ENCODE measurements at regions not wholly inside any gene's neighbourhood (a gene's known extent, or its start where the extent isn't known, plus 50 kb on each side); places are given as distances from the start of the nearest gene placed in this dataset.

- Histone ChIP-seq H3K27me3 (replicated peaks; ENCODE audit: insufficient read depth) (no peaks in the 10 kb centered on the region), H4K20me1 (ENCODE audit: insufficient read depth) (no peaks in the 10 kb centered on the region), H3K79me2 (ENCODE audit: insufficient read depth) (no peaks in the 10 kb centered on the region), H3K36me3 (ENCODE audit: low read depth) (no peaks in the 10 kb centered on the region), H3K4me3 (no peak overlapping the region), H3K4me1 (ENCODE audit: insufficient read depth) (no peaks in the 10 kb centered on the region), H3K9me3 (ENCODE audit: low read depth) (no peaks in the 10 kb centered on the region), H2AFZ (no peak overlapping the region), H3K9ac (no peak overlapping the region), H3K9me2 (ENCODE audit: insufficient read depth) (peaks cover 6% of the 10 kb centered on the region; the same call in 1 of the 2 replicates), H3K27ac (no peak overlapping the region), H3K4me2 (ENCODE audit: unreplicated experiment) (no peak overlapping the region), H3F3A (ENCODE audit: insufficient read depth) (no peaks in the 10 kb centered on the region)
- in situ Hi-C loops (cut with MboI), result no loop called here
- peak; percentile 4 for DNase-seq
- TF ChIP-seq EZH2 (IDR thresholded peaks at IDR 0.05; ENCODE audit: insufficient read depth, poor library complexity, severe bottlenecking), result no peak
- TF ChIP-seq EZH2phosphoT487 (IDR thresholded peaks at IDR 0.05; ENCODE audit: insufficient read depth, low read depth), result no peak
- 65 to 75% methylated on average over 3 of the region's 3 CpGs for WGBS, 2 experiments (ENCODE audit: low coverage in 1 of 2, low lambda C conversion rate in 2 of 2, missing lambda C conversion rate in 2 of 2)
Observed at GRCh38 chr10:107873007-107873406, 708.5 kb upstream of the SORCS1 start.

GRCh38 chr10:107865691-107866090, 701.2 kb upstream of the SORCS1 start:
- Histone ChIP-seq H3K27ac (no peak overlapping the region), H3K27me3 (replicated peaks; ENCODE audit: insufficient read depth) (no peaks in the 10 kb centered on the region), H3K9me2 (ENCODE audit: insufficient read depth) (no peaks in the 10 kb centered on the region), H4K20me1 (ENCODE audit: insufficient read depth) (no peaks in the 10 kb centered on the region), H3K9me3 (ENCODE audit: low read depth) (no peaks in the 10 kb centered on the region), H3K36me3 (ENCODE audit: low read depth) (no peaks in the 10 kb centered on the region), H3K4me3 (no peak overlapping the region), H3K4me1 (ENCODE audit: insufficient read depth) (no peaks in the 10 kb centered on the region), H2AFZ (no peak overlapping the region), H3K79me2 (ENCODE audit: insufficient read depth) (no peaks in the 10 kb centered on the region), H3K4me2 (ENCODE audit: unreplicated experiment) (no peak overlapping the region), H3K9ac (no peak overlapping the region), H3F3A (ENCODE audit: insufficient read depth) (no peaks in the 10 kb centered on the region)
- DNase-seq, result no peak
- WGBS, 2 experiments (ENCODE audit: low coverage in 1 of 2, low lambda C conversion rate in 2 of 2, missing lambda C conversion rate in 2 of 2), result 60 to 69% methylated on average over 6 of the region's 6 CpGs
- TF ChIP-seq EZH2phosphoT487 (IDR thresholded peaks at IDR 0.05; ENCODE audit: insufficient read depth, low read depth) (no peak), EZH2 (IDR thresholded peaks at IDR 0.05; ENCODE audit: insufficient read depth, poor library complexity, severe bottlenecking) (no peak)
- in situ Hi-C loops (cut with MboI), result no loop called here

- Histone ChIP-seq H3K9ac (no peak overlapping the region), H3K4me2 (ENCODE audit: unreplicated experiment) (no peak overlapping the region), H3K9me2 (ENCODE audit: insufficient read depth) (no peaks in the 10 kb centered on the region), H2AFZ (no peak overlapping the region), H3K4me1 (ENCODE audit: insufficient read depth) (no peaks in the 10 kb centered on the region), H3F3A (ENCODE audit: insufficient read depth) (no peaks in the 10 kb centered on the region), H3K79me2 (ENCODE audit: insufficient read depth) (no peaks in the 10 kb centered on the region), H3K27ac (no peak overlapping the region), H3K4me3 (no peak overlapping the region), H4K20me1 (ENCODE audit: insufficient read depth) (no peaks in the 10 kb centered on the region), H3K9me3 (ENCODE audit: low read depth) (no peaks in the 10 kb centered on the region), H3K27me3 (replicated peaks; ENCODE audit: insufficient read depth) (no peaks in the 10 kb centered on the region), H3K36me3 (ENCODE audit: low read depth) (no peaks in the 10 kb centered on the region)
- TF ChIP-seq EZH2 (IDR thresholded peaks at IDR 0.05; ENCODE audit: insufficient read depth, poor library complexity, severe bottlenecking) (no peak), EZH2phosphoT487 (IDR thresholded peaks at IDR 0.05; ENCODE audit: insufficient read depth, low read depth) (no peak)
- WGBS, 2 experiments (ENCODE audit: low coverage in 1 of 2, low lambda C conversion rate in 2 of 2, missing lambda C conversion rate in 2 of 2), result 50 to 55% methylated on average over 5 of the region's 5 CpGs
- no peak for DNase-seq
- in situ Hi-C loops (cut with MboI), result no loop called here
Observed at GRCh38 chr10:107859065-107859464, 694.6 kb upstream of the SORCS1 start.

- no peaks in the 10 kb centered on the region for H3K27me3 ChIP-seq (replicated peaks; ENCODE audit: insufficient read depth)
- H2AFZ ChIP-seq, result no peak overlapping the region
- H3F3A ChIP-seq (ENCODE audit: insufficient read depth), result no peaks in the 10 kb centered on the region
- H3K9me3 ChIP-seq (ENCODE audit: low read depth), result no peaks in the 10 kb centered on the region
- H3K79me2 ChIP-seq (ENCODE audit: insufficient read depth), result no peaks in the 10 kb centered on the region
- no peak overlapping the region for H3K27ac ChIP-seq
- H3K36me3 ChIP-seq (ENCODE audit: low read depth), result no peaks in the 10 kb centered on the region
- H4K20me1 ChIP-seq (ENCODE audit: insufficient read depth), result no peaks in the 10 kb centered on the region
- TF ChIP-seq EZH2 (IDR thresholded peaks at IDR 0.05; ENCODE audit: insufficient read depth, poor library complexity, severe bottlenecking) (no peak), EZH2phosphoT487 (IDR thresholded peaks at IDR 0.05; ENCODE audit: insufficient read depth, low read depth) (no peak)
- H3K4me2 ChIP-seq (ENCODE audit: unreplicated experiment), result no peak overlapping the region
- H3K9ac ChIP-seq, result no peak overlapping the region
- H3K4me1 ChIP-seq (ENCODE audit: insufficient read depth), result no peaks in the 10 kb centered on the region
- DNase-seq, result peak; percentile 13
- in situ Hi-C loops (cut with MboI), result no loop called here
- H3K4me3 ChIP-seq, result no peak overlapping the region
- no peaks in the 10 kb centered on the region for H3K9me2 ChIP-seq (ENCODE audit: insufficient read depth)
Observed at GRCh38 chr10:107856047-107856315, 691.5 kb upstream of the SORCS1 start.

- Histone ChIP-seq H3K4me3 (no peak overlapping the region), H3K27ac (no peak overlapping the region), H3K9me2 (ENCODE audit: insufficient read depth) (no peaks in the 10 kb centered on the region), H2AFZ (no peak overlapping the region), H3K79me2 (ENCODE audit: insufficient read depth) (no peaks in the 10 kb centered on the region), H3K4me1 (ENCODE audit: insufficient read depth) (no peaks in the 10 kb centered on the region), H4K20me1 (ENCODE audit: insufficient read depth) (no peaks in the 10 kb centered on the region), H3K9ac (no peak overlapping the region), H3F3A (ENCODE audit: insufficient read depth) (no peaks in the 10 kb centered on the region), H3K36me3 (ENCODE audit: low read depth) (no peaks in the 10 kb centered on the region), H3K9me3 (ENCODE audit: low read depth) (no peaks in the 10 kb centered on the region), H3K27me3 (replicated peaks; ENCODE audit: insufficient read depth) (no peaks in the 10 kb centered on the region), H3K4me2 (ENCODE audit: unreplicated experiment) (no peak overlapping the region)
- no peak for TF ChIP-seq EZH2phosphoT487 (IDR thresholded peaks at IDR 0.05; ENCODE audit: insufficient read depth, low read depth)
- no peak for TF ChIP-seq EZH2 (IDR thresholded peaks at IDR 0.05; ENCODE audit: insufficient read depth, poor library complexity, severe bottlenecking)
- in situ Hi-C loops (cut with MboI), result no loop called here
- no peak for DNase-seq
- WGBS, 2 experiments (ENCODE audit: low coverage in 1 of 2, low lambda C conversion rate in 2 of 2, missing lambda C conversion rate in 2 of 2), result 35 to 36% methylated on average over 4 of the region's 4 CpGs
Observed at GRCh38 chr10:107855301-107856046, 691.0 kb upstream of the SORCS1 start.

Measured in GM23248 (cell line).